H9 (cell line): ENCODE measurements at regions not wholly inside any gene's neighbourhood (a gene's known extent, or its start where the extent isn't known, plus 50 kb on each side); places are given as distances from the start of the nearest gene placed in this dataset.

Source experiments
- DNase-seq: peaks from one replicate; pipeline ENCODE4 v3.0.0-alpha.2; 2017
- H2AFZ ChIP-seq: one replicate; pipeline ENCODE4 v1.6.1; 2013; ENCODE audit warnings: mild to moderate bottlenecking, low read length, control low read depth, moderate library complexity
- H2AK5ac ChIP-seq: 2 replicates; pipeline ENCODE4 v1.6.1; 2013; ENCODE audit warnings: low read length, control low read depth, mixed read lengths; ENCODE audit not compliant: insufficient read length
- H2BK120ac ChIP-seq: one replicate; pipeline ENCODE4 v1.6.1; 2013; ENCODE audit warnings: low read depth, mild to moderate bottlenecking, low read length, control low read depth, inconsistent platforms; ENCODE audit not compliant: poor library complexity, severe bottlenecking
- H2BK12ac ChIP-seq: 2 replicates; pipeline ENCODE4 v1.6.1; 2013; ENCODE audit warnings: low read length, control low read depth, mixed read lengths, low read depth; ENCODE audit not compliant: insufficient read length
- H2BK15ac ChIP-seq: 2 replicates; pipeline ENCODE4 v1.6.1; 2013; ENCODE audit warnings: low read depth, low read length, control low read depth
- H2BK20ac ChIP-seq: one replicate; pipeline ENCODE4 v1.6.1; 2013; ENCODE audit warnings: low read depth, mild to moderate bottlenecking, low read length, control low read depth, inconsistent platforms; ENCODE audit not compliant: poor library complexity, severe bottlenecking
- H2BK5ac ChIP-seq: 2 replicates; pipeline ENCODE4 v1.6.1; 2013; ENCODE audit warnings: low read length, control low read depth, mixed read lengths; ENCODE audit not compliant: insufficient read length
- H3K14ac ChIP-seq: 2 replicates; pipeline ENCODE4 v1.6.1; 2013; ENCODE audit warnings: low read length, control low read depth; ENCODE audit not compliant: insufficient read depth
- H3K18ac ChIP-seq: 2 replicates; pipeline ENCODE4 v1.6.1; 2013; ENCODE audit warnings: low read depth, mild to moderate bottlenecking, mixed read lengths, low read length, control low read depth; ENCODE audit not compliant: insufficient read length
- H3K23ac ChIP-seq: 2 replicates; pipeline ENCODE4 v1.6.1; 2013; ENCODE audit warnings: low read length, control low read depth, mixed read lengths, low read depth; ENCODE audit not compliant: insufficient read length
- H3K23me2 ChIP-seq: 2 replicates; pipeline ENCODE4 v1.6.1; 2013; ENCODE audit warnings: low read depth, mild to moderate bottlenecking, mixed read lengths, low read length, control low read depth; ENCODE audit not compliant: insufficient read length, poor library complexity, severe bottlenecking
- H3K27ac ChIP-seq: 2 replicates; pipeline ENCODE4 v1.5.1; 2013; ENCODE audit warnings: low read length, control low read depth, mixed read lengths, low read depth; ENCODE audit not compliant: insufficient read length
- H3K27me3 ChIP-seq: 2 replicates; pipeline ENCODE4 v1.6.1; 2013; ENCODE audit warnings: low read length, control low read depth, inconsistent platforms; ENCODE audit not compliant: insufficient read depth
- H3K4ac ChIP-seq: 2 replicates; pipeline ENCODE4 v1.6.1; 2013; ENCODE audit warnings: low read depth, mild to moderate bottlenecking, control low read depth, inconsistent platforms, low read length, moderate library complexity
- H3K4me1 ChIP-seq: 2 replicates; pipeline ENCODE4 v1.6.1; 2013; ENCODE audit warnings: low read length, control low read depth, inconsistent platforms; ENCODE audit not compliant: insufficient read depth
- H3K4me2 ChIP-seq: 2 replicates; pipeline ENCODE4 v1.6.1; 2013; ENCODE audit warnings: low read length, control low read depth, mixed read lengths; ENCODE audit not compliant: insufficient read length, insufficient read depth
- H3K56ac ChIP-seq: 2 replicates; pipeline ENCODE4 v1.6.1; 2013; ENCODE audit warnings: low read depth, mild to moderate bottlenecking, mixed read lengths, low read length, control low read depth; ENCODE audit not compliant: insufficient read length
- H3K79me1 ChIP-seq: 2 replicates; pipeline ENCODE4 v1.6.1; 2013; ENCODE audit warnings: low read depth, mild to moderate bottlenecking, moderate library complexity, low read length, control low read depth, inconsistent platforms; ENCODE audit not compliant: insufficient read depth, poor library complexity, severe bottlenecking
- H3K79me2 ChIP-seq: 2 replicates; pipeline ENCODE4 v1.6.1; 2013; ENCODE audit warnings: low read length, control low read depth, inconsistent platforms; ENCODE audit not compliant: insufficient read depth
- H3K9ac ChIP-seq: 2 replicates; pipeline ENCODE4 v1.6.1; 2013; ENCODE audit warnings: low read length, control low read depth, mixed read lengths; ENCODE audit not compliant: insufficient read length; ENCODE audit errors: extremely low read depth
- H3K9me3 ChIP-seq: one replicate; pipeline ENCODE4 v1.6.1; 2013; ENCODE audit warnings: low read depth, low read length, inconsistent platforms; ENCODE audit not compliant: control insufficient read depth
- H3T11ph ChIP-seq: one replicate; pipeline ENCODE4 v1.6.1; 2013; ENCODE audit warnings: mild to moderate bottlenecking, low read length, control low read depth, inconsistent platforms
- H4K20me1 ChIP-seq: one replicate; pipeline ENCODE4 v1.6.1; 2013; ENCODE audit not compliant: control insufficient read depth, insufficient read length, insufficient read depth
- H4K5ac ChIP-seq: 2 replicates; pipeline ENCODE4 v1.6.1; 2013; ENCODE audit warnings: low read depth, mild to moderate bottlenecking, mixed read lengths, low read length, control low read depth; ENCODE audit not compliant: insufficient read length
- H4K8ac ChIP-seq: replicated peaks from 2 replicates; pipeline ENCODE4 v1.6.1; 2013; ENCODE audit warnings: low read length, control low read depth, mixed read lengths, low read depth; ENCODE audit not compliant: insufficient read length
- H4K91ac ChIP-seq: 2 replicates; pipeline ENCODE4 v1.6.1; 2013; ENCODE audit warnings: low read depth, mild to moderate bottlenecking, moderate library complexity, mixed read lengths, low read length, control low read depth; ENCODE audit not compliant: insufficient read length
- H3K27ac Mint-ChIP-seq, 3 experiments: 2 replicates in 2 of 3; 3 replicates in 1 of 3; pipeline ENCODE4 v1.8.0; 2020 to 2021; ENCODE audit warnings: mixed read lengths in 3 of 3, mild to moderate bottlenecking in 1 of 3, moderate library complexity in 1 of 3
- H3K27me3 Mint-ChIP-seq: 2 replicates; pipeline ENCODE4 v1.8.0; 2021; ENCODE audit warnings: low read depth, mild to moderate bottlenecking, moderate library complexity, mixed read lengths
- H3K36me3 Mint-ChIP-seq, 3 experiments: 2 replicates in 2 of 3; 3 replicates in 1 of 3; pipeline ENCODE4 v1.8.0; 2020 to 2021; ENCODE audit warnings: low read depth in 3 of 3, mixed read lengths in 3 of 3; ENCODE audit not compliant: insufficient read depth in 1 of 3
- H3K4me1 Mint-ChIP-seq, 2 experiments: 2 replicates each; pipeline ENCODE4 v1.8.0; 2020; ENCODE audit warnings: mixed read lengths in 2 of 2
- H3K4me3 Mint-ChIP-seq, 2 experiments: 2 replicates in 1 of 2; 3 replicates in 1 of 2; pipeline ENCODE4 v1.8.0; 2020 to 2021; ENCODE audit warnings: mild to moderate bottlenecking in 2 of 2, mixed read lengths in 2 of 2, moderate library complexity in 1 of 2
- H3K9me3 Mint-ChIP-seq, 2 experiments: 2 replicates in 1 of 2; 3 replicates in 1 of 2; pipeline ENCODE4 v1.8.0; 2020; ENCODE audit warnings: mild to moderate bottlenecking in 2 of 2, mixed read lengths in 2 of 2, moderate library complexity in 1 of 2
- CTCF ChIP-seq: fragments of 200-600 bp; sonication (generic); conservative IDR thresholded peaks from 3 replicates; pipeline ENCODE4 v1.8.0; 2021; ENCODE audit warnings: antibody characterized with exemption, mild to moderate bottlenecking
- WGBS: extraction: QIAGEN DNeasy Blood & Tissue Kit; methylation state at CpG from one replicate; pipeline ENCODE4 v1.1.7; 2013; ENCODE audit warnings: missing lambda C conversion rate, low lambda C conversion rate, mixed read lengths; ENCODE audit not compliant: insufficient read length; ENCODE audit errors: extremely low coverage; 5-methylcytosine and 5-hydroxymethylcytosine counted together

- peaks cover 4% of the 10 kb centered on the region for H3K27me3 Mint-ChIP-seq
- no peaks in the 10 kb centered on the region for H3K9me3 ChIP-seq
- no peaks in the 10 kb centered on the region for H3K27me3 ChIP-seq
- H4K20me1 ChIP-seq = no peaks in the 10 kb centered on the region
- H3K9me3 Mint-ChIP-seq = no peaks in the 10 kb centered on the region; a peak in 1 of 5 replicates
- WGBS = no CpG with 5 or more reads among the region's 2 CpGs
- no peak overlapping the region for H2BK12ac ChIP-seq
- H4K8ac ChIP-seq = no peak overlapping the region
- H3K9ac ChIP-seq = no peak overlapping the region
- H2AFZ ChIP-seq = no peak overlapping the region
- no peak for DNase-seq
- no peaks in the 10 kb centered on the region for H3K79me1 ChIP-seq
- no peak overlapping the region for H2BK5ac ChIP-seq
- no peak for TF ChIP-seq CTCF
- H4K91ac ChIP-seq = no peak overlapping the region
- no peak overlapping the region for H3K4me3 Mint-ChIP-seq
- no peak overlapping the region for H3K27ac Mint-ChIP-seq
- H3K27ac ChIP-seq = no peak overlapping the region
- H3K56ac ChIP-seq = no peak overlapping the region
- H3T11ph ChIP-seq = no peak overlapping the region
- no peak overlapping the region for H2AK5ac ChIP-seq
- H2BK20ac ChIP-seq = no peak overlapping the region
- no peak overlapping the region for H3K23ac ChIP-seq
- no peak overlapping the region for H3K14ac ChIP-seq
- no peak overlapping the region for H2BK120ac ChIP-seq
- H2BK15ac ChIP-seq = no peak overlapping the region
- H3K79me2 ChIP-seq = no peaks in the 10 kb centered on the region; the same call in 1 of the 2 replicates
- no peaks in the 10 kb centered on the region for H3K23me2 ChIP-seq
- no peak overlapping the region for H4K5ac ChIP-seq
- H3K4me1 Mint-ChIP-seq = peaks cover 5% of the 10 kb centered on the region in 2 experiments; a peak in 3 of 4 replicates
- no peaks in the 10 kb centered on the region for H3K36me3 Mint-ChIP-seq
- no peak overlapping the region for H3K4me2 ChIP-seq
- H3K4ac ChIP-seq = no peak overlapping the region
- no peaks in the 10 kb centered on the region for H3K4me1 ChIP-seq
- H3K18ac ChIP-seq = no peak overlapping the region
These were observed 231.2 kb upstream of the LRTM1 start for GRCh38 chr3:55159016-55159415.
